ENCODE measurements at regions not wholly inside any gene's neighbourhood (a gene's known extent, or its start where the extent isn't known, plus 50 kb on each side); places are given as distances from the start of the nearest gene placed in this dataset.
"Not testable (repeated sequence)": the region's sequence is repeated elsewhere in the genome, so short reads cannot be mapped to it uniquely, and the experiment has no call there.

DNA sequence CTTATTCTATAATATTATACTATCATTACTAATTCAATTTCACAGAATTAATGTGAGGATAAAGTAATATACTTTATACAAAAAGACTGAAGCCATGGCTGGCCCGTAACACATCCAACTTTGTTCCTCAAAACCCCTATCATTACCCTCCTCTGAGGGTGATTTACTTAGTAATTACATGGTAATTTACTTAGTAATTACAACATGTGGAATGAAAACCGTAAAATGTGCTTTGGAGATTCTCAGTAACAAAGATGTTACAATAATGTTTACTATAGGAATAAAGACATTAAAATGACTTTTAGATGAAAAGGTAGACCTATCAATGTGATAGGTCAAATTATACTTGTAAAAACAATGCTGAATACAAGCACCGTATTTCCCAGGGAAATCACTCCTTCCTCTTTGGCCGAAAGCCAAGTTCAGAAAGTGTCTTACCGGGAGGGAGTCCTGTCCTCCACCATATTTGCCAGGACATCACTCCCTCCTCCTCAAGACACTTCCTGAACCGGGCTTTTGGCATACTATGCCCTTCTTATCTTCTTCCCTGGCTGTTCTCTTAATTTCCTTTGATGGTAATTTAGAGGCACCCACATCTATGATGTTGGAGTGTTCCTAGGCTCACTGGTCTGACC, 1047.8 kb downstream of the SOCS6 start:
- DNase-seq = no peak

DNA sequence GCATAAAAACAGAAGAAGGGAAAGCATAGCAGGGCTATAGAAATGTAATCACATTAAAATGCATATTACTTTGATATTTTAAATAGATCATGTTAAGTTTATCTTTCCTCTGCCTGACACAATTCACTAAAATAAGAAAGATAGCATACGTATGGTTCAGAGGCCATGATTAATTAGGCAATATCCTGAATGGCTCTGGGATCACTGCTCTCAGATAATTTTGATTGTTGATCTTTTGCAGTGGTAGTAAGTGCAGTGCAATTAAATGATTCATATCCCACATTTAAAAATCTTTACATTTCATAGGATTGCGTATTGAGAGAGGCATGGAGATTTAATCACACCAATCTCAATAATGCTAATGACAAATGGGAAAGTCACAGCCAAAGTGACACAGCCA, 1040.7 kb downstream of the SOCS6 start:
- DNase-seq = no peak

DNA sequence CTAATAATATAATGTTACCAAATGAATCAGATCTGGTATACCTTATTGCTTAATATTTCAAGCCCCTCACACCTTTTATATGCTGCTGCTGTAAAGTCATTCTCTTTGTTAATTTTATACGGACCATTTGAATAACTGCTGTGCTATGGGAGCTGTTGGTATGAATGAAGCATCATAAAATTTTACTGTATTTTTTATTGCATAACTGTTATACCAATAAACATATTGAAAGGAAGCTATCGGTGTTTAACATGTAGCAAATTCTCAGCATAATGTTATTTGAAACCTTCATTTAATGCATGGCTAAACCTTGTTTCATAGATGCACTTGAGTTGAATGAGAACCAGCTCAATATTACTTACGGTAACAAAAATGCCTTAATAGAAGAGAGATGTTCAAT, 1040.3 kb downstream of the SOCS6 start:
- DNase-seq = no peak

DNA sequence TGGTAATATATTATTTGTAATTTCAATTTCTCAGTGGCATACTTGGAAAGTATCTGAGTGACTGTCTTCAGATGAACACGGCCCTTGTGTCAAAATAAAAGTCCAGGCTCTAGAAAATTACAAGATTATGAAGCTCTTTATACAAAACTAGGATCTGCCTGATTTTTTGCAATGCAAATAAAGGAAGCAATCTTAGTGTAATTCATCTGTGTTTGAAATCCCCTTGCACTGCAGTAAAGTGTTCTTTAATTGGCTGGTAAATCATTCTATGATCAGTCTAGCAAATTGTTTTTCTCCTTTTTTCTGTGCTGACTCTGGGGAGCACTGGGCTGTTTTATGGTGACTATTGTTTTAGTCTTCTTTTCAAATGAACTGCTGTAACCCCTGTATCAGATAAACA, 1039.0 kb downstream of the SOCS6 start:
- no peak for DNase-seq

DNA sequence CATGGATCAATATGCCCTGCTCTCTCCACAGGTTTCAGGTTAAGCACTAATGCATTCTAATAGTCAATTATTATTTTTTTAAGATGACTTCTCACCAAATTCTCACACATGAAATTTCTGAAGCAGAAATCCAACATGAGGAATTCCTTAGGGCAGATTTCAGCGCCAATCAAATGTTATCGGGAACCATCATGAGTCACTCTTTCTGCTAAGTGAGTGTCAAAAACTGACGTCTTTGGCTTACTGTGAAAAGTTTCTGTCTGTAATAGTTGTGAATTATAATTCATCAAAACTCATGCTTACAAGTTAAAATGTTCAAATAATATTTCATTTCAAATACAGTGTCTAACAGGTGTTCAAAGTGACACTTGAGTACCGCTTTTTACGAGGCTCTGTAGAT, 1038.6 kb downstream of the SOCS6 start:
- DNase-seq = no peak

DNA sequence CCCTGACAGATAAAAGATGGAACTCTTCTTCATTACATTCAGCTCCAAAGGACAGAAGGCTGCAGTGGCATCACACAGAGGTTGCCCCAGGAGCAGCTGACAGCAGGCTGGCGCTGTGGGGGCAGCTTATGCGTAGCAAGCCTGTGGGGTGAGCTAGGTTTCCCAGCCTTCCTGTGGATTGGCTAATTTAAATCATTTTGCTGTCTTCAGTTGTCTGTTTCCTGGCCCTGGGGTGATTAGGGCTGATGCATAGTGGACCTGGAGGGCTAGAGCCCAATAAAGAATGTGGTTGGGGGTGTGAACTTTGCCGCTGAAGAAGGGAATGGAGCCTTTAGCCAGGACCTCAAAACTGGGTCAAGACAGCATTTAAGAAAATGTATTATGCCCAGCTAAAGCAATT, 1038.0 kb downstream of the SOCS6 start:
- no peak for DNase-seq

DNA sequence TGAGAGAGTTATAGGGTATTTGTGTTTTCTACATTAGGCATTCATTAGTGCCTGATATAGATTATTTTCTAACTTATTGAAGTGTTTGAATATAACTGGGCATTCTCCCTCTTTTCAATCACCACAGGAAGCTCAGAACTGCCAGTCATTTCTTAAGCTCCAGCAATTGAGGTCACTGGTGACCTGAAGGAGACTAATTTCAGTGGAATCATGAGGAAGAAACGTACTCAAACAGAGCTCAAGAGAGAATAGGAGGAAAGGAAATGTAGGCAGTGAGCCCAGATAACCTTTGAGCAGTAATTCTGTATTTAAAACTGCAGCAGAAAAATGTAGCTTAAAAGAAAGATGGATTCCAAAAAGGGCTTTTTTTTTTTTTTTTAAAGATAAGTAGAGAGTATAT, 1035.5 kb downstream of the SOCS6 start:
- no peak for DNase-seq

DNA sequence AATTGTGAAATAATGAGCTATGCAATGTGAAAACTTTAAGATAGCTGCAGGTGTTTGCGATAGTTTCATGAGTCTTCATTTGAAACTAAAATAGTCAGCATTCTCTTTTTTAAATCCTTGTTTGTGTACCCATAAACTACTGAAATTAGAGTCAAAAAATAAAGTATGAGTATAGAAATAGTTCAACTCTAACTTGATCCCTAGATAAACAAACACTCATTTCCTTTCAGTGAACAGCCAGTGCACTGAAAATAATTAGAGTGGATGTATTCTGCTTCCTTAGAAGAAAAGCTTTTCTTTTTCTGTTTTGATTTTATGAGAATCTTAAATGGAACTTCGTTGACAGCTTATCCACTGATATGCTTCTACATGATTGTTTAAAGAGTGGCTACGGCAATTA, 1033.4 kb downstream of the SOCS6 start:
- no peak for DNase-seq

DNA sequence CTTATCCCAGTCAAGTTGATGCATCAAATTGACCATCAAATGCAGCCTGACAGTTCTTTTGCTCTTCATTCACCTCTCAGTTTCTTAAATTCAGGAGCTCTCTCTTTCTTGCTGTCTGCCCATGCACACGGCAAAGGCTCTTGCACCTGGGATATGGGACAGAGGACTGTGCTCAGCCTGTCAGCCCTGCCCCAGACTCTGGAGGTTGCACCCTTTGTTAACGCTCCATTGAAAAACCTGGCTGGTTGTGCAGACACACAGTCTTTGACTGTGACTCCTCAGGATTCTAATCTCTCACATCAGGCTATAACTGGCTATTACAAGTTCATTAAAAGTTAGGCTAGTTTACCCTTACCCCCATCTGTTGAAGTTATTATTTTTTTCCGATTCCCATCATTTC, 1032.5 kb downstream of the SOCS6 start:
- no peak for DNase-seq

DNA sequence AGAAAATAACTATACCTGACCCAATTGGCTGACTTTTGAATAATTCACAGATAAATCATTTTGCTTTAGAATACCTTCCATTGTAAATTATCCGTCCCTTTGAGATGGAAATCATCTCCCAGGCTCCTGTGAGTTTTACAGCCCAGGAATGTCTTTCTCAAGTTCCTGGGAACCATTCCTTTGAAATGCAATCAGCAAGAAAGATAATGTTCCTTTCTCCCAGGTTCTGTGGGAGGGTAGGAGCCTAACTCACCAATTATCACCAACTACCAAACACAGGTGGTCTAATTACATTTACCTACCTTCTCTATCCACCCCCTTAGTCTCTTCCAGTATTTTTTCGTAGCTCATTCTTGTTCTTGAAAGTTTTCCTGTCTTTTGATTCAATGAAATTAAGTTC, 1016.0 kb downstream of the SOCS6 start:
- DNase-seq = no peak

DNA sequence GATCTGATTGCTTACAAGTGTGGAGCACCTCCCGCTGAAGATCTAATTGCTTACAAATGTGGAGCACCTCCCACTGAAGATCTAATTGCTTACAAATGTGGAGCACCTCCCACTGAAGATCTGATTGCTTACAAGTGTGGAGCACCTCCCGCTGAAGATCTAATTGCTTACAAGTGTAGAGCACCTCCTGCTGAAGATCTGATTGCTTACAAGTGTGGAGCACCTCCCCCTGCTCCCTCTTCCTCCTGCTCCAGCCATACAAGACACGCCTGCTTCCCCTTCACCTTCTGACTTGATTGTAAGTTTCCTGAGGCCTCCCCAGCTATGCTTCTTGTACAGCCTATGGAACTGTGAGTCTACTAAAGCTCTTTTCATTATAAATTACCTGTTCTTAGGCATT, 1014.9 kb downstream of the SOCS6 start:
- not testable (repeated sequence) for DNase-seq

DNA sequence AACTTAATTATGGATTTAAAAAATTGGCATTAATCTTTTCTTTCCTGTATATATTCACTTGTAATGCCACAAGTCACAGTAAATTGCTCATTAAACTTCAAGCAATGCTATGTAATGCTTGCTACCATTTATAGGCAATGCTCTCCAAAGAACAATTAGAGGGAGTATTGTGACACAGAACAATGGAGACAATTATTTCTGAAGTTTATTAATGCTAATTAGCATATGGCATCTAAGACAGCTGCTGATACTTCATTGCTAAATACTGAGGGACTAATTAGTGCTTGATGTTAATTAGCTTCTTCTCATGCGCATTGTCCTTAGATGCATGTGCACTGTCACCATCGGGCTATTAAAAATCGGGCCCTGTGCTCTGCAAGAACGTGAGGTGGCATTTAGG, 1012.8 kb downstream of the SOCS6 start:
- DNase-seq = no peak

DNA sequence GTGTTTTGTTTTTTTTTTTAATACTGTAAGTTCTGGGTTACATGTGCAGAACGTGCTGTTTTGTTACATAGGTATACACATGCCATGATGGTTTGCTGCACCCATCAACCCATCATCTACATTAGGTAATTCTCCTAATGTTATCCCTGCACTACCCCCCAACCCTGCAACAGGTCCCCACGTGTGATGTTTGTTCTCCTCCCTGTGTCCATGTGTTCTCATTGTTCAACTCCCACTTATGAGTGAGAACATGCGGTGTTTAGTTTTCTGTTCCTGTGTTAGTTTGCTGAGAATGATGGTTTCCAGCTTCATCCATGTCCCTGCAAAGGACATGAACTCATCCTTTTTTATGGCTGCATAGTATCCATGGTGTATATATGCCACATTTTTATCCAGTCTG, 1005.4 kb downstream of the SOCS6 start:
- not testable (repeated sequence) for DNase-seq

DNA sequence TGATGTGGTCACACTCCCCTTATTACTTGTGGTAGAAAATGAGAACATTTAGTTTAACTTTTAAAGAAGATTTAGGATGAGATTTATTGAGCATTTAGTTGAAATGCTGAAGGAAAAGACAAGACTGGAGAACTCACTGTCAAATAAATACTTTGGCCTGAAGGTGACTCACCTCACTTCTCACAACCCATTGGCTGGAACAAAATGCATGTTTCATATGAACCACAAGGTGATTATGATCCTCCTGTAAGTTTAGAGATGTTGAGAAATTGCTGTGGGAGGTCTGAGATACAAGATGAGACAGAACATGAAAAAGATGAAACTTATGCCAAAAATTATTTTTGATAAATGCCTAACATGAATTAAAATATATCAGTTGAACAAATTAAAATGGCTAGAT, 1004.5 kb downstream of the SOCS6 start:
- no peak for DNase-seq

DNA sequence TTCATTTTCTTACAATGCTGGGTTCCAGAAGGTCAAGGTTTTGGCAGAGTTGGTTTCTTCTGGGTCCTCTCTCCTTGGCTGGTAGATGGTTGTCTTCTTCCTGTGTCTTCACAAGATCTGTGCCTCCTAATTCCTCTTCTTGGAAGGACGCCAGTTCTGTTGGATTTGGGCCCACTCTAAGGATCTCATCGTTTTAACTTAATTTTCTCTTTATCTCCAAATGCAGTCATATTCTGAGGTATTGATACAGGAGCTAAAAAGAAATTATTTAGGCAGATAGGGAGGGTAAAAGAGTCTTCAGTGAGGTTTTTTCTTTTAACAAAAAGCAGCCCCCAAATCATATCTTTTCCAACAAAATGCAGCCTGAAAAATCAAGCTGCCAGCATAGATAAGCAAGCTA, 998.4 kb downstream of the SOCS6 start:
- DNase-seq = no peak

DNA sequence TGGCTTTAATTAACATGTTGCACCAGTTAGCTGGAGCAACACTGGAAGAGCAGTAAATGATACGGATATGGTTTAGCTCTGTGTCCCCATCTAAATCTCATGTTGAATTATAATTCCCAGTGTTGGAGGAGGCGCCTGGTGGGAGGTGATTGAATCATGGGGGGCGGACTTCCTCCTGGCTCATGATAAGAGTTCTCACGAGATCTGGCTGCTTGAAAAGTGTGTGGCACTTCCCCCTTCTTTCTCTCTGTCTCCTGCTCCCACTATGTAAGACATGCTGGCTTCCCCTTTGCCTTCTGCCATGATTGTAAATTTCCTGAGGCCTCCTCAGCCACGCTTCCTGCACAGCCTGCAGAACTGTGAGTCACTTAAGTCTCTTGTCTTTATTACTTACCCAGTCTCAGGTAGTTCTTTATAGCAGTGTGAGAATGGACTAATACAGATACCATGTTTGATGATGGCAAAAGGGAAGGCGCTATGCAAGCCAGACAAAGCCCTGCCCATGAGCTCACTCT, 963.6 kb downstream of the SOCS6 start:
- DNase-seq = no peak

DNA sequence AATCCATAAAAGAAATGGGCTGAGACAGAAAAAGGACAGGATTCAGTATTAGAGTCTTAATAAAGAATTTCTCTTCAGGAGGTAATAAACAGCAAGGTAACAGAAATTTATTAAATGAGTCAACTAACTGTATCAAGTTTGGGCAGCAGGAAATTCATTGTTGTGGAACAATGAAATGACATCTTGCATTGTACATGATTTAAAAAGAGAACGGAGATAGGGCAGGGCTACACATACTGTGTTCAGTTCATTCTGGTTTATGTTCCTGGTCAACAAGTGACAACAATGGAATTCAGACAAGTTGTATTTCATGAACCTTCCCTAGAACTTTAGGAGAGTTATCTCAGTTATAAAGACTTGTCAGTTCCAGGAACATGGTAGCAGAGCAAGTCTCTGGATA, 961.3 kb downstream of the SOCS6 start:
- DNase-seq = no peak

DNA sequence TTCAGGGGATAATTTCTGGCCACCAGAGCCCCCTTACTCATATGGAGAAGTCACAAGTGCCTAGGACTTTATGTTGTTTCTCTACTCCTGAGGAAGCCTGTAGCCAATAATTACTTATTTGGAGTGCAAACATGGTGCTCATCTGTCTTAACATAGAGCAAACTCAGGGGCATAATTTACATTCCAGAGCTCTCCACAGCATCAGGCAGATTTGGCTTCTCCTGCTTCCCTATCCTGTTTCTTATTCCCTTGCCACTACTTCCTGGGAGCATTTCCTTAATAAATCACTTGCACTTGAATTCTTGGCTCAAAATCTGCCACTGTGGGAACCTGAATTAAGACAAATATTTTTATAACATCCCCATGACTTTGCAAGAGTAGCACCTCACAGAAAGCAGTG, 960.9 kb downstream of the SOCS6 start:
- no peak for DNase-seq

DNA sequence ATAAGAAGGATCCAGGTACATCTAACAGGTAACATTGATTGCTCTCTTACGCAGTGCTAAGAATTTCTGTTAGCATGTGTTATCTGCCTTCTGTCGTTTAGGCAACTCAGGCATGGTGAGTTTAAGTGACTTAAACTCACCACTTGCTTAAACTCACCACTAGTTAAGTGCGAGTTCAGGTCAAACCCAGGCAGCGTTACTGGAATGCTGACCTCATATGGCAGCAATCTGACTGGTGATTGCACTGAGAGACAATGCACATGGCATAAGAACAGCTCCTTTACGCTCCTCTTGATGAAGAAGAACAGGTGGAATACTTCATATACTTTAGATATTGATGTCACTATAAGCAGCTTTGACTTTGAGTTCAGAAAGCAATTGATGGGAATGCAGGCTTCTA, 954.1 kb downstream of the SOCS6 start:
- DNase-seq = no peak

DNA sequence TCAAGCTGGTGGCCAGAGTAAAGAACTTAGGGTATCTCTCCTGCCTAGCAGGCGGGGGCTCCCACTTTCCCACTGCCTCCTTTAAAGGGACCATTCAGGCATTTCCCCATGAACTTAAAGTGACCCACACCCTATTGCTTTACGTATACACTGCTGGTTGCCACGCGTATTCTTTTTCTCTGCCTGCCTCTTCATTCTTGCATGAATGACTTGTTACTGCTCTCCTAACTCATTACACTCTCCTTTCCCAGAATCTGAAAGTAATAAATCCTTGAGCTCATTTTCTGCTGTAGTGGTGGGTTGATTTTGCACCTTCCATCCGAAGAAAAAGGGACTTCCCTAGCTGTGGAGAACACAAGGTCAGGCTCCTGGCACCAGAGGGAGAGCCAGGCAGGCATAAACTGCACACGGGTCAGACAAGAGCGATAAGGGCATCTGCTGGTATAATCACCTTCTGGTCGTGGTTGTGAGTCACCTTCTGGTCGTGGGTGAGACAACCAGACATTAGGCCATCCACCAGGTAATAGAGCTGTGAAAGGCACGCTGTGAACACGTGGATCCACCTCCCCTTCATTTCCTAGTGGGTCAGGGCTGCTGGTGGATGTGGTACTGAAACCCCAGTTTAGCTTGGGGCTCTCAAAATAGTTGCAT, 950.3 kb downstream of the SOCS6 start:
- no peak for DNase-seq

DNA sequence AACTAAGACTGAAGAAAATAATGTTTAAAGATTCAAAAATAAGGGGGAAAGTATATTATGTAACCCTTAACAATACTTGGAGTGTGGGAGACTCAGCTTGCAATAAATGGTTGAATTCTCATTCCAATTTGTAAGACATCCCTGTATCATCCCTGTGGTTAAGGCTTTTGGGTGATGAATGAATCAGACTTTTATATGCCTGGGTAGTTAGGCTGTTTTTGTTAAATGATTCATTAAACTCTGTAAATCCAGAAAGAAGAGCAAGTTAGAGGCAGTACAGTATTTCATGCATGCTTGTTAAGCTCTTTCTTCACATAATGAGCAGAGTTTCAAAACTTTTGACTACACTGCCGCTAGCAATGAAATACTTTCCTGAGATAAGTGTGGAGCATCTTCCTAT, 948.8 kb downstream of the SOCS6 start:
- no peak for DNase-seq

DNA sequence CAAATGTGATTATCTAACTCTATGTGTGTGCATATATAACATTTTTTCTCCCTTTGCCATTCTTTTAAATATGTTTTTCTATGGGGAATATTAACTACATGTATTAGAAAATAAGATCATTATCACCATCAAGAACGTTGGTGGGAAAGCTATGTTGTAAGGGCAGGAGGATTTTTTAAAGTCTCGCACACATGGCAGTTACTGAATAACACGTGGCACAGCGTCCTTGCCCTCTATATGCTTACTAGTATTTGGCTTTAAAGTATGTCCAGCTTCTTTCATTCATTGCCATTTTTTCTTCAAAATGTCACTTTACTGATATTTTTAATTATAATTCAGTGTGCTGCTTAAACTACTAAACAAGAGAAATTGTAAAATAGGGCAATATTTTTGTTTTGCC, 944.3 kb downstream of the SOCS6 start:
- no peak for DNase-seq

DNA sequence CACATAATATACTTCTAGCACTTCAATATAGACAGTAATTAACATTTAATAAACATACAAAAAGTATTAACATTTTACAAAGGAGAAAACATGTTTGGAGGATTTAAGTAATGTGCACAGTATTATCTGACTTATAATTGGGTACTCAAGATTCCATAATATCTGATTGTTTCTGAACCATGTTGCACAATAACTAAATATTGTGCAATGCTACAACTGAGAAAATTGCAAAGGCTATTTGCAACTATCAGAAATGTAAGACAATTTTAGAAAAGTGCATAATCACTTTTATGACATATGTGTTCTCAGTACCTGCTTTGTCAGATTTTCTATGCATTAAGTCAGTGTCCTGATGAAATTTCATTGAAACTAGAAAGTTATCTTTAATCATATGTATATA, 934.6 kb downstream of the SOCS6 start:
- DNase-seq = no peak

DNA sequence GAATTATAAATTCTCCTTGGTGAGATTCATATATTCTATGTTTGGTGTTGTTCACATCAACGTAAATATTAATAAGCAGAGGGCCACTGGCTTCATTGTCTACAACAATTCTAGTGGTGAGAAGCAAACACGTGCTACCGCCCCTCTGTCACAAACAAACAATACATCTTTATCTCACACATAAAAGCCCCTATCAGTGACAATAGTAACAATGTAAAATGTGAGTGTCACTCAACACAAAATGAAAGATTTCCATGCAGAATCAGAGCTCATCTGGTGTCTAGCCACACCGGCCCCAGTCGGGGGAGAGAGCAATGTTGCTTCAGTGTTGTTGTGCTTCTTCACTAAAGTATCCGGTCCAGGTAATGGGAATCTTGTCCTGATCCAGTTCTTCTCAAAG, 932.6 kb downstream of the SOCS6 start:
- no peak for DNase-seq

DNA sequence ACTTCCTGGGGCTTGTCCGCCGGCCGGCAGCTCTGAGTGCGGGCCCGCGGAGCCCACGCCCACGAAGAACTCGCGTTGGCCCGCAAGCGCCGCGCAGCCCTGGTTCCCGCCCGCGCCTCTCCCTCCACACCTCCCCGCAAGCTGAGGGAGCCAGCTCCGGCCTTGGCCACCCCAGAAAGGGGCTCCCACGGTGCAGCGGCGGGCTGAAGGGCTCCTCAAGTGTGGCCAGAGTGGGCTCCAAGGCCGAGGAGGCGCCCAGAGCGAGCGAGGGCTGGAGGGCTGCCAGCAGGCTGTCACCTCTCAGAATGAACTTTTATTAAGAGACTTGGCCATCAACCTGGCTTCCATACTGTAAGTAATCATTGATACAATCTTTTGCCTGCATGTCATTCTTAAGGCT, 923.9 kb downstream of the SOCS6 start:
- not testable (repeated sequence) for DNase-seq

Data from NCI-H2029 treated with DMSO at 0.1 percent for 48 hours (cell line).